Activated CD4-positive, CD25-positive, alpha-beta regulatory T cell (primary cell): ENCODE measurements at regions not wholly inside any gene's neighbourhood (a gene's known extent, or its start where the extent isn't known, plus 50 kb on each side); places are given as distances from the start of the nearest gene placed in this dataset.
"Not testable (repeated sequence)": the region's sequence is repeated elsewhere in the genome, so short reads cannot be mapped to it uniquely, and the experiment has no call there.

Experiments used
- DNase-seq, 4 experiments: peaks; one replicate each; lab custom pipeline; 2025; lab: John Stamatoyannopoulos, UW

- DNase-seq: no peak
These were observed 1339.2 kb upstream of the TENM4 start for GRCh38 chr11:80779905-80780605.

GRCh38 chr11:80778941-80779340 is 1338.1 kb upstream of the TENM4 start:
- DNase-seq: no peak

- DNase-seq: no peak
These were observed 1337.6 kb upstream of the TENM4 start for GRCh38 chr11:80778432-80778831.

- DNase-seq: no peak
These were observed 1333.1 kb upstream of the TENM4 start for GRCh38 chr11:80773919-80774318.

- no peak for DNase-seq
These were observed 1330.2 kb upstream of the TENM4 start for GRCh38 chr11:80771017-80771416.

GRCh38 chr11:80758787-80759186 is 1318.0 kb upstream of the TENM4 start:
- DNase-seq: no peak

- no peak for DNase-seq
These were observed 1307.5 kb upstream of the TENM4 start for GRCh38 chr11:80748207-80748925.

GRCh38 chr11:80746300-80746699 is 1305.5 kb upstream of the TENM4 start:
- DNase-seq: no peak

- no peak for DNase-seq
These were observed 1304.6 kb upstream of the TENM4 start for GRCh38 chr11:80745416-80745815.

GRCh38 chr11:80733790-80734189 is 1293.0 kb upstream of the TENM4 start:
- DNase-seq: no peak

- no peak for DNase-seq
These were observed 1292.5 kb upstream of the TENM4 start for GRCh38 chr11:80733361-80733760.

- no peak for DNase-seq
These were observed 1286.5 kb upstream of the TENM4 start for GRCh38 chr11:80727315-80727714.

- DNase-seq: no peak
These were observed 1285.4 kb upstream of the TENM4 start for GRCh38 chr11:80726236-80726635.

- no peak for DNase-seq
These were observed 1283.5 kb upstream of the TENM4 start for GRCh38 chr11:80724366-80724765.

- no peak for DNase-seq
These were observed 1281.8 kb upstream of the TENM4 start for GRCh38 chr11:80722629-80723028.

- DNase-seq: no peak
These were observed 1279.5 kb upstream of the TENM4 start for GRCh38 chr11:80720295-80720694.

GRCh38 chr11:80719292-80719646 is 1278.4 kb upstream of the TENM4 start:
- no peak for DNase-seq

- no peak for DNase-seq
These were observed 1277.9 kb upstream of the TENM4 start for GRCh38 chr11:80718611-80719291.

- DNase-seq: no peak
These were observed 1261.4 kb upstream of the TENM4 start for GRCh38 chr11:80702264-80702663.

GRCh38 chr11:80700386-80700785 is 1259.6 kb upstream of the TENM4 start:
- no peak for DNase-seq

GRCh38 chr11:80699406-80700177 is 1258.8 kb upstream of the TENM4 start:
- not testable (repeated sequence) for DNase-seq

- DNase-seq: no peak
These were observed 1257.8 kb upstream of the TENM4 start for GRCh38 chr11:80698637-80699036.
